Sigmoid colon (tissue), 6 donors: ENCODE measurements at regions not wholly inside any gene's neighbourhood (a gene's known extent, or its start where the extent isn't known, plus 50 kb on each side); places are given as distances from the start of the nearest gene placed in this dataset.

ENCODE experiments used
- DNase-seq: peaks from one replicate; pipeline ENCODE4 v3.0.0-alpha.2; 2019
- H3K27ac ChIP-seq, 4 donors: fragments of 200-600 bp; sonication (generic); one replicate each; pipeline ENCODE4 v1.5.1; 2016 to 2019; ENCODE audit warnings: mild to moderate bottlenecking in 1 of 4
- H3K27me3 ChIP-seq, 3 donors: fragments of 200-600 bp; sonication (generic); one replicate each; pipeline ENCODE4 v1.5.1; 2019; ENCODE audit warnings: mild to moderate bottlenecking in 1 of 3
- H3K36me3 ChIP-seq, 4 donors: fragments of 200-600 bp; sonication (generic); one replicate each; pipeline ENCODE4 v1.5.1; 2016 to 2019
- H3K4me1 ChIP-seq, 4 donors: fragments of 200-600 bp; sonication (generic); one replicate each; pipeline ENCODE4 v1.5.1; 2017 to 2019
- H3K4me3 ChIP-seq, 4 donors: fragments of 200-600 bp; sonication (generic); one replicate each; pipeline ENCODE4 v1.5.1; 2017 to 2019; ENCODE audit warnings: mild to moderate bottlenecking in 2 of 4, moderate library complexity in 1 of 4
- H3K9me3 ChIP-seq, 4 donors: fragments of 200-600 bp in 3 of 4; sonication (generic) in 3 of 4; one replicate each; pipeline versions ENCODE4 v1.5.1 to v1.6.1; 2013 to 2019
- CTCF ChIP-seq, 4 experiments: fragments of 450-650 bp in 3 of 4; fragments of 200-600 bp in 1 of 4; IDR thresholded peaks; one replicate each; pipeline ENCODE4 v1.5.1; 2016 to 2019; ENCODE audit warnings: antibody characterized with exemption in 4 of 4, mild to moderate bottlenecking in 3 of 4, moderate library complexity in 2 of 4
- EP300 ChIP-seq, 4 donors: sonication (generic); formaldehyde crosslinking; IDR thresholded peaks; one replicate each; pipeline ENCODE4 v1.6.1; 2017; ENCODE audit warnings: antibody characterized with exemption in 4 of 4
- POLR2A ChIP-seq, 2 donors: fragments of 450-650 bp; IDR thresholded peaks; one replicate each; pipeline ENCODE4 v1.6.1; 2016; ENCODE audit warnings: antibody characterized with exemption in 2 of 2, mild to moderate bottlenecking in 2 of 2, moderate library complexity in 2 of 2
- POLR2AphosphoS5 ChIP-seq, 4 donors: sonication (generic); formaldehyde crosslinking; IDR thresholded peaks; one replicate each; pipeline ENCODE4 v1.6.1; 2017; ENCODE audit warnings: antibody characterized with exemption in 4 of 4
- WGBS, 2 donors: extraction: QIAGEN DNeasy Blood & Tissue Kit; methylation state at CpG; one replicate each; pipeline ENCODE4 v1.1.7; 2013; 5-methylcytosine and 5-hydroxymethylcytosine counted together
- intact Hi-C: fragments of 100-400 bp; cut with DNase I; formaldehyde crosslinking; loops from one replicate; pipeline ENCODE4 v1.15.1; 2023
- donor health status: healthy with polysubstance abuse.
- donor health status: healthy.

DNA sequence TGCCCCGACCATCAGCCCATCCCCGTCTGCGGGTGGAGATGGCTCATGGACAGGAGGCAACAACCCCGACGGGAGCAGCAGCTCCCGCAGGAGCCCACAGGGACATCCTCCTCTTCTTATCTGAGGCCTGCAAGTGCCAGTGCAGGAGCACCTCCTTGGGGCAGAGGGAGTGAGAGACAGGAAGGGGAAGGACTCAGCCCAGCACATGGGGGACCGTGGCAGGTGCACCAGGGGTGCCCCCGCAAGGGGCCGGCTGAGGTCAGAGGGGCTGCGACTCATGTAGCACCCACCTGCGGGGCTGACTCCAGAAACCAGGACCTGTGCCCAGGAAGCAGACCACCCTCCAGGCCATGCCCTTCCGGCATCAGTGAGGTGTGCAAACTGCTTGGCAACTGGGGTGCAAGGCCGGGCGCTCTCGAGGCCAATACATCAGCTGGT, 259.8 kb upstream of the ADAMTS16 start:
- intact Hi-C loops: no loop called here
- WGBS, 2 donors: 80 to 84% methylated on average over 15 of the region's 15 CpGs

DNA sequence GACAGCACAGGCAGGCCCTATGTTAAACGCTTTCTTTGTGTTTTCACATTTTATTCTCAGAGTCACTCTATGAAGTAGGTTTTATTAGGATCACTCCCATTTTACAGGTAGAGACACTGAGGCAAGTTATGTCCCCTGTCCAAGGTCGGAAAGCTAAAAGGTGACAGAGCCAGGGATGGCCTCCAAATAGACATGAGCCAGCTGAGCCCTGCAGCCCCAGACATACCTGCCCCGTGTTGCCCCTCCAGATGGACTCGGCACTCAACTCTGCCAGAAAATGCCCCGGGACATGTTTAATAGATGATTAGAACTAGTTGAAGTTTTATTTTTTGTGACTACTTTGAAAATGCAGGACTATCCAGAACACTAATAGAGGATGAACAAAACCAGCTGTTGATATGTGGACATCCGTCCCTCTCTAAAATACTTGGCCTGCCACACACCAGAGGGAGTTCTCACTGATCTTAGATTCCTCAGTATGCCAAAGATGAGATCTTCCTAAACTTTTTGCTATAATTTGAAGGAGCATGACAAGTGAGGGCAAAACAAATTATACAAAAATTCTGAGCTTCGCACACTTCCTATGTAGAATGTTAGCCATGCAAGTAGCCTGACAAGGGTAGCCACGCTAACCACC, 258.6 kb upstream of the ADAMTS16 start:
- no peak for DNase-seq
- 85 to 86% methylated on average over 8 of the region's 8 CpGs for WGBS, 2 donors
- H3K4me1 ChIP-seq: peaks cover 0 to 6% (median 0%) of the 10 kb centered on the region in 4 donors
- TF ChIP-seq POLR2AphosphoS5 (IDR thresholded peaks at IDR 0.05) (no peak), CTCF (IDR thresholded peaks at IDR 0.05) (no peak), EP300 (IDR thresholded peaks at IDR 0.05) (no peak), POLR2A (IDR thresholded peaks at IDR 0.05) (no peak)
- no peaks in the 10 kb centered on the region for H3K9me3 ChIP-seq
- no peak overlapping the region for H3K4me3 ChIP-seq
- H3K27me3 ChIP-seq: no peaks in the 10 kb centered on the region
- intact Hi-C loops: no loop called here
- H3K27ac ChIP-seq: no peak overlapping the region
- H3K36me3 ChIP-seq: no peaks in the 10 kb centered on the region

More for the DNA sequence above, 259.8 kb upstream of the ADAMTS16 start:
- H3K4me1 ChIP-seq: peaks cover 0 to 6% (median 0%) of the 10 kb centered on the region in 4 donors
- TF ChIP-seq CTCF (IDR thresholded peaks at IDR 0.05) (no peak), EP300 (IDR thresholded peaks at IDR 0.05) (no peak)
- no peaks in the 10 kb centered on the region for H3K36me3 ChIP-seq
- no peak for DNase-seq
- no peak overlapping the region for H3K4me3 ChIP-seq
- no peaks in the 10 kb centered on the region for H3K27me3 ChIP-seq
- no peaks in the 10 kb centered on the region for H3K9me3 ChIP-seq
- no peak overlapping the region for H3K27ac ChIP-seq

DNA sequence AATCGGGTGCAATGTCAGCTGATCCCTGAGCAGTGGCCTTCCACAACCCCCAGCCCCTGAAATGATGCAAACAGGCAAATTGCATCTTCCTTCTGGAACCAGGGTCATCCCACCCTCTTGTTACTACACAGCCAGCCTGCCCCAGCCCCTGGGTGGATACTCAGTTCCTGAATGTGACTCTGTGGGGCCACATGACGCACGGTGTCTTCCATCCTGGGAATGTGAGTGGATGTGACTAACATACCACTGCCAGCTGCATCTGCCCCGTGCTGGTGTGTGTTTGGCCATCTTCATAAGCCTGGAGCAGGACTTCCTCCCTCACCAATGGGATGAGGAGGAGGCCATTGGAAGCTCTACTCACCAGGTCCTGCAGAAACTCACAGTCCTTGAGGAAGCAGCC, 257.9 kb upstream of the ADAMTS16 start:
- Histone ChIP-seq H3K27me3 (no peaks in the 10 kb centered on the region), H3K4me3 (no peak overlapping the region), H3K9me3 (no peaks in the 10 kb centered on the region), H3K36me3 (no peaks in the 10 kb centered on the region), H3K27ac (no peak overlapping the region), H3K4me1 (peaks cover 0 to 6% (median 0%) of the 10 kb centered on the region in 4 donors)
- DNase-seq: peak; percentile 74
- 78 to 82% methylated on average over 4 of the region's 4 CpGs for WGBS, 2 donors
- TF ChIP-seq EP300 (IDR thresholded peaks at IDR 0.05) (no peak), CTCF (IDR thresholded peaks at IDR 0.05) (no peak), POLR2A (IDR thresholded peaks at IDR 0.05) (no peak), POLR2AphosphoS5 (IDR thresholded peaks at IDR 0.05) (no peak)
- intact Hi-C loops: no loop called here

DNA sequence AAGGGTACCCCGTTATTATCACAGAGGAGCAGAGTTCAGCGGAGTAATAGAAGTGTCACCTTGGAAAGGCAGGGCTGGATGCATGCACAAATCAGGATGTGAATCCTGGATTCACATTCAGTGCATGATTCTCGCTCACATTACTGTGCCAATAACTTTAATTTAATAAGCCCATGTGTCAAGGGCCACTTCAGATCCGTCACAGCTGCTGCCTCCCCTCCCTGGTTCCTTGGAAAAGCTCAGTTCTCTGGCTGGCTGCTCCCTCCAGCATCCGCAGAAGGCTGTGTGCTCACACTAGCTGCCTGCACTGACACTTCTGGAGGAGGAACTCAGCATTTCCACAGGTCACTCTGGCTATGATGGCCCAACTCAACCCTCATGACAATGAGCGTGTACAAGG, 256.8 kb upstream of the ADAMTS16 start:
- H3K36me3 ChIP-seq: no peaks in the 10 kb centered on the region
- WGBS, 2 donors: 70 to 71% methylated on average over 6 of the region's 6 CpGs
- no peaks in the 10 kb centered on the region for H3K27me3 ChIP-seq
- no peaks in the 10 kb centered on the region for H3K9me3 ChIP-seq
- peaks cover 0 to 6% (median 0%) of the 10 kb centered on the region in 4 donors for H3K4me1 ChIP-seq
- H3K4me3 ChIP-seq: no peak overlapping the region
- intact Hi-C loops: no loop called here
- TF ChIP-seq POLR2AphosphoS5 (IDR thresholded peaks at IDR 0.05) (peak in 1 of 4 donors; percentile 40), CTCF (IDR thresholded peaks at IDR 0.05) (no peak), POLR2A (IDR thresholded peaks at IDR 0.05) (no peak), EP300 (IDR thresholded peaks at IDR 0.05) (no peak)
- H3K27ac ChIP-seq: no peak overlapping the region
- peak; percentile 73 for DNase-seq
